ENCODE measurements at regions not wholly inside any gene's neighbourhood (a gene's known extent, or its start where the extent isn't known, plus 50 kb on each side); places are given as distances from the start of the nearest gene placed in this dataset.
"Not testable (repeated sequence)": the region's sequence is repeated elsewhere in the genome, so short reads cannot be mapped to it uniquely, and the experiment has no call there.

DNA sequence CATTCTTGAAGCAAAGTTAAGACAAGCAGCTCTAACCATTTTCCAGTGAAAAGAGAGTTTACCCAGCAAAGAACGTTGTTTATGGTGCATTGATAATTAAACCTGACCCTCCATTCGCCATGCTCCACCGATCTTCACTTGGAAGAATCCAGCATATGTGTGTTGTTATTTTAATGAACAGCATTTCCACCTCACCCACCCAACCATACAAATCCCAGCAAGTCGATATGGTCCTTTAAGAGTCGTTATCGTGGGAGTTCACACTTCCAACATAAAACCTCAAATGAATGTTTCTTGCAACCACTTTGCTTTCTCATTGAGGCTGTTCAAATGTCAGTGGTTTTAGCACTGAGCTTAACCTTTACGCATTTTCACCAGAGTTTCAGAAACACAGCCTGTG lies 147.4 kb upstream of the LDB2 start:
- no peak for DNase-seq

DNA sequence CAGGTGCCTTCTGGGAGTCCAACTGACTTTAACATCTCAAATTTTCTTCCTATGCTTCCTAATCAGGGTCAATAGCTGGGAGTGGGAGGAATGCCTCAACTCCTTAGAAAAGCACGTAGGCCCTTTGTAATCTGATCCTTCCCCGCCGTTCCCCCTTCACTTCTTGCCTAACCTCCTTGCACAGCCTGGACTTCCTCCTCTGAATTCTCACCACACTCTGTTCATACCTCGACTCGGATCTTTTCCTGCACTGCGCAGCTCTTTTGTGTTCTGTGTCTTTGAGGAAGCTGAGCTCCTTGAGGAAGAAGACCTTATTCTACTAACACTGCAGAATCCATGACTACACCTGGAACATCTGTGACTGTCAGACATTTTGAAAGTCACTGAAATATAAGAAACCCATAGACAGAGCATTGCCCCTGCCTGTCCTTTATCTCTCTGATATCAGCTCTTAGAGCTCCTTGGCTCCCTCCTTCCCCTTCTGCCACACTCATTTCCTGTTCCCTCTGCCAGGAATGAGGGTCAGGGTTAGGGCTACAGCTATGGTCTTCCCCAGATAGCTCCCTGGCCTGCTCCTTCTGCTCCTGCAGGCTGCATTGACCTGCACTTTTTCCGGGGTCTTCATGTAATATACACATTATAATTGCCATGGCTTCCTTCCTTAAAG lies 140.2 kb upstream of the LDB2 start:
- DNase-seq: no peak

DNA sequence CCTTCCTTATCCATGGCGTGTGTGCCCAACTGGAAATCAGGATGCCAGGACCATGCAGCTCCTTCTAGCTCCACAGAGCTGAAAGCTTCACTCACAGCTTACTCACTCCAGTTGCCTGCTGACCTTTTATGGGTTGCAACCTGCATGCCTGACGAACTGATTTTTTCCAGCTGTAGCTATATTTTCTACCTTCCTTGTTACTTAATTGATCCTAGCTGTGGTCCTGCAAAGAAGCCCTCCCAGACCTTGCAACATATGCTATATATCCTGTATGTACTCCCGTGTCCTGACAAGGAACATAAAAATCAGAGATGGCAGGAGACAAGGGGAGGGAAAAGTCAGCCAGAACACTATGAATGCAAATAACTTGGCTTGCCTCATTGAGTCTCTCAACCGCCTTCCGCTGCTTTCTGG lies 135.3 kb upstream of the LDB2 start:
- DNase-seq: no peak

DNA sequence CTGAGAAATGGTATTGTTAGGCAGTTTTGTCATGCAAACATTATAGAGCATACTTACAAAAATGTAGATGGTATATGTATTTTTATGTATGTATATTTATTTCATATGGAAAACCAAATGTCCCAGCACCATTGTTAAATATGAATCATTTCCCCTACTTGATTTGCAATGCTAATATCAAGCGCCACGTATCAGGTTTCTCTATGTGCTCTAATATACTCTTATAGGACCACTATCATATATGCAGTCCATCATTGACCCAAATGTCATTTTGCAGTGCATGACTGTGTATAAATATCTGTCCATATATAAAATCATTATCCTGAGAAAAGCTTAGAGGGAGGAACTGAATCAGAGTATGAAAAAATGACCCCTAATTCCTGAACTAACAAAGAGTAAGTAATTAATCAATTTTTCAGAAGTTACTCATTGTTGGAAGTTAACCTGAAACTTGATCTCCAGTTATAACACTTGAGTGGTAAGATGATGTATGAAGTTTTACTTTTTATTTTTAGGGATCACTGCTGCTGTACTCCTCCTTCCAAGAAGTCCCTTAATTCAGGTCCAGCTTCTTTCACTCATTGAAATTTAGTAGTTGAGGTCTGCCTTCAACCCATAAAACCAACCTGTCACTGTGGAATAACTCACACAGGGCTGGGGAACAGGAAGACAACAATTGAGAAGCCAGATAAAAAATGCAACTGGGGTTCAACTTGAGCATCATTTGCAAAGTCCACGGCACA lies 134.8 kb upstream of the LDB2 start:
- DNase-seq: no peak

DNA sequence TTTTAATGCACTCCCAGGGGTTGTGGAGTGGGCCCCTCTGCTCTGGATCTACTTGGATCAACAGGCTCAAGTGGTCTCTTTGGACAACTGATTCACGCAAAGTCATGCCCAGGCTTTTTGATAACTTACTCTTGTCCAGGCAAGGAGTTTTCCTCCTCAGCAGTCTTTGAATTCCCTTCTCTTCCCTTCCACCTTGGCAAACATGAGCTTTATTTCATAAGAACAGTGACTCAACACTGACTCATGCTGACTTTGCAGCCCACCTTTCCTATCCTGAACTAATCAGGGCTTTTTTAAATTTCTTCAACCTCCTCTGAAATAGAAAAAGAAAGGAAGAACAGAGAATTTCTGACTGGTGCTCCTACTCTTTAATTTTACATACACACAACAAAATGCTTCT lies 132.1 kb upstream of the LDB2 start:
- no peak for DNase-seq

DNA sequence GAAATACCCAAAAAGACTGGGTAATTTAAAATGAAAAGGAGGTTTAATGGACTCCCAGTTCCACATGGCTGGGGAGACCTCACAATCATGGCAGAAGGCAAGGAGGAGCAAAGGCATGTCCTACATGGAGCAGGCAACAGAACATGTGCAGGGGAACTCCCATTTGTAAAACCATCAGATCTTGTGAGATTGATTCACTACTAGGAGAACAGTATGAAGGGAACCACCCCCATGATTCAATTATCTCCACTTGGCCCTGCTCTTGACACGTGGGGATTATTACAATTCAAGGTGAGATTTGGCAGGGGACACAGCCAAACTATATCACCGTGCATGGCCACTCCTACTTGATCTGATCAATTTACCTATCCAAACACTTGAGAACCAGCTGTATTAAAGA lies 131.5 kb upstream of the LDB2 start:
- DNase-seq: no peak

DNA sequence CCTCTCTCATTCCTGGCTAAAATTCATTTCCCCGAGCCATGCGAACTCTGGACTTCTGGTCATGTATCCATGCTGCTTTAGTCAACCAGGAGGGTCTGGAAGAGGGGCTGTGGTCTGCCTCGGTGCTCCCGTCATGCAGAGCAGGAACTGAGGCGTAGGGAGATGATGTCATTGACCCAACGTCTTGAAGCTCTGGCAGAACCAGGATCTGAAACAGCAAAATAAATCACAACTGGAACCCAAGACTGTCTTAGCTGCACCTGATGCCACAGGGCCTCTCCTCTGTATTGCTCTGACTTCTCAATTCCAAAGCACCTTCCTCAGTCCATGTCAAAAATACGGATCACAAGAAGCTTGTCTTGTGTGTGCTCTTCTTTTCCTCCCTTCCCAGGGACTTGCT lies 131.0 kb upstream of the LDB2 start:
- no peak for DNase-seq

DNA sequence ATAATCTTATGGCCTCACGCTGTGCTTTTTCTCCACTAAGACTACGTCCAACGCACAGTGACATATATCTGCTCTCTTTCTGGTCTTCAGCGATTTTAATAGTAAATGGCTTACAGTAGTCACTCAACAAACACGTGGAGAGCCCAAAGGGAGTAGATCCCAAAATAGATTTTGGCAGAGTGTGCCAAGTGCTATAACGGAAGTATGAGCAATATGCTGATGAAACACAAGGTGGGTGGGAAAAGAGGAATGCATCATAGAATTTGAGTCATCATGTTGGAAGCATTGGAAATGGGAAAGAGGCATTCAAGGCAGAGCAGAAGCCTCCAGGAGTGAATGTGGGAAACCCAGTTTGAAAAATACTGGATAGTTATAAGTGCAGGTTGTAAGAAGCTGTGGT lies 129.1 kb upstream of the LDB2 start:
- no peak for DNase-seq

DNA sequence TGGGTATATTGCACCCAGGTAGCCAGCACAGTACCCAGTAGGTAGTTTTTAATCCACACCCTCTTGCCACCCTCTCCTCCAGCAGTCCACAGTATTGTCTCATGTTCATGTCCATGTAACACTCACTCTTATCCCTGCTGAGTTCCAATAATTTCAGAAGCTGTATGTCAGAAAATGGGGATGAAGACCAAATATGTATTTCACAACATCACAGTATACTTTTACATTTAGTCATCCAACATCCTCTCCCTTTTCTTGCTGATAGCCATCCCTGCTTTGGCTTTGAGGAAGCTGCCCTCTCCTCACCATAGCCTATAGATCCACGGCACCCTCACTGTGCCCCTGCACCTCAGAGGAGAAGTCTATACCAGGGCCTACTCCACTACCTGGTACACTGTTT lies 126.0 kb upstream of the LDB2 start:
- DNase-seq: no peak

DNA sequence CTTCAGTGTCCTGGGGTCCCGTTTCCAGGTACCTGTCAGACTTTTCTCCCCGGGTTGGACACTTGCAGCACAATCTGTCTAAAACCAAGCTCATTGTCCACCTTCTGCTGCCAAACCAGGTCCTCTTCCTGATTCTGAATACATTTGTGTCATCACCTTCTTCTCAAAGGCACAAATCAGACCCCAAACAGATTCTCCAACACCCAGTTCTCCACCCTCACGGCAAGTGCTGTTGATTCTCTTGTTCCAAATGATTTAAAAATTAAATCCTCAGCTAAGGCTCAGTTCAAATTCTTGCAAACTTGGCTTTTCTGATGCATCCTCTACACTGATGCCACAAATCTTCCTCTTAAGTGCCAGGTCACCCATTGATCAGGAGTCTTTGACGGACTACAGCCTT lies 122.5 kb upstream of the LDB2 start:
- DNase-seq: no peak

DNA sequence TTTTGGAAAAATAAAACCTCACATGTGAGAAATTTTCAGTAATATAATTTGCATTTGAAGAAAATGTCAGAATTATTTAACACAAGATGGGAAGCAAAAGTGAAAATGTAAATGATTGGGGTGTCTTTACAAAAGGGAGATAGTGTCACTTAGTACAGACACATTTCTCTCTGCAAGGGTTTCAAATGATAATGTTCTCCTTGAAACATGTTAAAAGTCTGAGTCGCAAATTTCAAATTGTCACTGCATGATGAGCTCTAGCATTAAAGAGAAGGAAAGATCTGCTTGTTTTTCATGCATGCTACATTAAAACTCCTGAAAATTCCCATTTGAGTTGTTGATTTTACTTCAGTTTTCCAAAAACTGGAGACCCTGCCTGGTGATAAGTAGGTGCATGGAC lies 122.0 kb upstream of the LDB2 start:
- no peak for DNase-seq

DNA sequence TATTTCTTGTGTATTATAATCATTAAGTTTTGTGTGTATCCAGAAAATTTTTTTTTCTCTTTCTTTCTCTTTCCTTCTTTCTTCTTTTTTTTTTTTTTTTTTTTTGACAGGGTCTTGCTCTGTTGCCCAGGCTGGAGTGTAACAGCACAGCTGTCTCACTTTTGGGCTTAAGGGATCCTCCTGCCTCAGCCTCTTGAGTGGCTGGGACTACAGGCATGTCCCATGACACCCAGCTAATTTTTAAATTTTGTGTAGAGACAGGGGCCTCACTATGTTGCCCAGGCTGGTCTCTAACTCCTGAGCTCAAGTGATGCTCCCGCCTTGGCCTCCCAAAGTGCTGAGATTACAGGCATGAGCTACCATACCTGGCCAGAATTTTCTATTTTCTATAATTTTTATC lies 120.2 kb upstream of the LDB2 start:
- DNase-seq: not testable (repeated sequence)

DNA sequence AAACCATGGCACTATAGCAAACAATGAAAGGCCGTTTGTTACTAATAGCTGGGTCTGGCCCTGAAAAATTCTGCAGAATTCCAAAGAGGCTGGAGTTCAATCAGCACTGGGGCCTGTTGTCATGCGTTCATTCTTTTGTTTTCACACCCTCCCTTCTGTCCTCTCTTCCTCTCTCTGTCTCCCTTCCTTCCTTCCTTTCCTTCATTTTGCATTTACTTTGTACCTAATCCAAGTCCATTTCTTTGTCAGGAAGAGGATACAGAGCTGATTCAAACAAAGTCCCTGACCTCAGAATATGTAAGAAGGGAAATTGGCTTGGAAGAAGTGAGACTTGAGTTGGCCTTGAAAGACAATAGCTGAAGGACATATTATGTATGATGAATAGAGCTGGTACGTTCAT lies 119.6 kb upstream of the LDB2 start:
- DNase-seq: no peak

DNA sequence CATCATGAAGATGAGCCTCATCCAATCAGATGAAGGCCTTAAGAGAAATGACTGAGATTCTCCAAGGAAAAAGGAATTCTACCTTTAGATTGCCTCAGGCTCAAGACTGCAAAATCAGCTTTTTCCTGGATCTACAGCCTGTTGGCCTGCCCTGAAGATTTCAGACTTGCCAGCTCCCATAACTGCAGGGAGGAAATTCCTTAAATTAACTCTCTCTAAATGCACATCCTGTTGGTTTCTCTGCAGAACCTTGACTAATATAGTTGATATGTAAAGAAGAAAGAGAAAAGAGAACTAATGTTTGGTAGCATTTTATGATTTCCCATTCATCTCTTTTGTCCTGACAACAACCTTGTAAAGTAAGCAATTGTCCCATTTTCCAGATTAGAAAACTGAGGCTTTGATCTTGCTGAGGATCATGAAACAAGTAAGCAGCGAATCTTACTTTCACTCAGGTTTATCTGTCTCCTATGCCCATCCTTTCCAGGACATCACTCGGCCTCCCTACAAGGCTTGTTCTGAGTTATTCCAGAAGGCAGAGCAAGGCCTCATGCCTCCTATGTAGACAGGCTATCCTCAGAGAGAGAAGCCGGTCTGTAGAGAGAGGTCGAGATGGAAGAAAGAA lies 115.0 kb upstream of the LDB2 start:
- DNase-seq: no peak

DNA sequence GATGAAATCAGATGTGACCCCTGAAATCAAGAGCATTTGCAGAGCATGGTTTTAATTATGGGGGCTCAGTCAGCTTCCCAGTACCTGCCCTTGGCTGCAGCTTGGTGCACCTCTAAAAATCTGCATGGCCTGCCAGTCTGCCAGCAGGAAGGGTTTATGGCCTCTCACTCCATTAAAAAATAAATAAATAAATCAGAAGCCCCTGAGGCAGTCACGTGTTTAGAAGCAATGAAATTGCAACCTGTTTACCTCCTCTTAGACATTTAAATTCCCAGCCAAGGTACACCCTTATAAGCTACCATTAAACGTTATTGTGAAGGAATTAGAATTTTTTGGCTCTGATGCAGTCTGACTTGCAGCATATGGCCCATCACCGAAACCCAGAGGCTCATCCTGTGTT lies 114.0 kb upstream of the LDB2 start:
- DNase-seq: no peak

DNA sequence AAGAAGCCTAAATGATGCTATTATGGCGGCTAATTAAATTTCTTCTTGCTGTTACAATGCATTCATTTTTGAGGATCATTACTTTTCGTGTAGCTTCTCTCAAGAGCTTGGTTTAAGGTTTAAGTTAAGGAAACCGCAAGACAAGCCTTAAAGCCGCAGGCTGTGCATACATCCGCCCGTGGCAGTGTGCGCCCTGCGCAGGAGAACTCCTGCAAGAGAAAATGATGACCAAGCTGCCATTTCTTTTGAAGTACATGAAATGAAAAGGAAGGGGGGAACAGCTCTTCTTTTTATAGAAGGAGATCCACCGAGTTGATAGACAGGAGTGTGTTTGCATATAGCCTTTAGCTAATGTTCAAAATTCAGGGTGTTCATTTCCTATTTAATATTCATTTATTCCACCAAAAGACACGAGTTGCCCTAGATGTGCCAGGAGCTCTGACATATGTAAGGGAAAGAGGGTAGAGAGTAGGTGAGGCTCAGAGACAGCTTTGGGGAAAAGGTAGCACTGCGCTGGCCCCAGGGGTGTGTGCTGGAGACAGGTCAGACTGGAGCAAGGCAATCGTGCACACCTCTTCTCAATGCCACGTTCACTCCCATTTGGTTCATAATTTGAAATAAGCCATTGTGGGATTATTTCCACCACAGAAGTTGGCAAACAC lies 112.1 kb upstream of the LDB2 start:
- no peak for DNase-seq

DNA sequence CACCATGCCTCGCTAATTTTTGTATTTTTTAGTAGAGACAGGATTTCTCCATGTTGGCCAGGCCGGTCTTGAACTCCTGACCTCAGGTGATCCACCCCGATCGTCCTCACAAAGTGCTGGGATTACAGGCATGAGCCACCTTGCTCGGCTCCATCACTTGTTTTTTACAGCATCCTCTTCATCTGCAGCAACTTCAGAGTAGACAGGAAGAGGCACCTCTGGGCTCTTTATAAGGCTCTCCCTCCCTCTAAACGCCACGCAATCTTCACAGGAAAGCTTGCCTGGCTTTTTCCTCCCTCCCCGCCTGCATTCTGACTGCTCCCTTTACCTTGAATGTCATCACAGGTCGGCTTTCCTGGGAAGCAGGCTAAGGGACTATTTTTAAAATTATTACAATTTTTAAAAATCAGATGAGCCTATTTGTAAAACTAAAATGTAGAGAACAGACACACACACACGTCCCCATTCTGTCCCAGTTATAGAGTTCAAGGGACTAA lies 111.5 kb upstream of the LDB2 start:
- DNase-seq: no peak

DNA sequence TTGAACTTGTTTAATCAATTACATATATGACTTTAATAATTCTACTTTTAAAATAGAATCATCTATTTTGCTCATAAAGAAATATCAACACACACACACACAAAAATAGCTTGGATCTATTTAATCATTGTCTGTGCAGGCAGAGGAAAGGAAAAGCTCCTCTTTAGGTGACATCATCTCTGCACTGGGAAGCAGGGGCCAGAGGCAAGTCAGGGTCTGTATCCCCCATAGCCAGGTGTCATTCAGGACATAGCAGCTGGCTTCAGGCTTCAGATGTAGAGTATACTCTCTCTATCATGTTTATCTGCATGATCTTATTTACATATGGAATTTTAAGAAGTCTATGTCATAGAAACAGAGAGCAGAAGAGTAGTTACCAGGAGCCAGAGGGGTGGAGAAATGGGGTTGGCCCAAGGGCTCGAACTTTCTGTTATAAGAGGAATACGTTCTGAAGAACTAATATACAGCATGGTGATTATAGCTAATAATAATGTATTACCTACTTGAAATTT lies 110.4 kb upstream of the LDB2 start:
- no peak for DNase-seq

DNA sequence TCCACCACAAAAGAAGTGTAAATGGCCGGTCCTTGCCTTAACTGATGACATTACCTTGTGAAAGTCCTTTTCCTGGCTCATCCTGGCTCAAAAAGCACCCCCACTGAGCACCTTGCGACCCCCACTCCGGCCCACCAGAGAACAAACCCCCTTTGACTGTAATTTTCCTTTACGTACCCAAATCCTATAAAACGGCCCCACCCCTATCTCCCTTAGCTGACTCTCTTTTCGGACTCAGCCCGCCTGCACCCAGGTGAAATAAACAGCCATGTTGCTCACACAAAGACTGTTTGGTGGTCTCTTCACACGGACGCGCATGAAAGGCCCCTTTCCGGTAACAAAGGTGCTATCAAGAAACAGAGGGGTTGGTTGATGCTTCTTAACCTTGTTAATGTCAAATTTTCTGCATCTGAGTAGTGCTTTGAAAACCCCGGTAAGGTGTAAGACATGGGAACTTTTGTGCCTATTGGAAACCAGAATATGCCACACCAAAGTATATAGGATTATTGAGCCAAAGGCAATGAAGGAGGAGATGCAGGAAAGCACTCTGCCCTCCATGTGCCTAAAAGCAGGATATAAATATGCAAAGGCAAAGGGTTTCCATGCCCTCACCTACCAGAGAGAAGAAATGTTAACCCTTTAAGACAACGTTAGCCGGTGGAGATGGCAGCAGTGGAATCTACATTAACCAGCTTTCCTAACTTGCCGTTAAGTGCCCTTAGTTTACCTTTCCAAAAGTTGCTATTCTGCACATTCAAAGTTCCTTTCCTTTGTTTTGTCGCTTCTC lies 105.4 kb upstream of the LDB2 start:
- DNase-seq: not testable (repeated sequence)

DNA sequence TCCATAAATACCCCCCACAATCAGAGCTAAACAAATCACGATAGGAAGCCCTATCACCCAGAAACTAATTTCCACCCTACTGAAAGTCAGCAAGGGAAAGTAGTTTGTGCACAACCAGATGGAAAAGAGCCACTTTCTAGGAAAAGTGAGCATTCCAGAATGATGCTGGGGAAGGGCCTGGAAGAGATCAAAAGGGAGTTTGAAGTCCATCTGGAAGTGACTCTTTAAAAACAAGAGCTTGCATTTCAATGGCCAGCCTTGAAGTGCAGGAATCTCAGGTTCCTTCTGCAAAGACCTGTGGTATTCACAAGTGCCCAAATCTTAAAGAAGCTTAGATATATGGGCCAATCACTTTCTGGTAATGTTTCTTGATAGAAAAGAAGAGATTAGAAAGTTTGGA lies 97.0 kb upstream of the LDB2 start:
- no peak for DNase-seq

DNA sequence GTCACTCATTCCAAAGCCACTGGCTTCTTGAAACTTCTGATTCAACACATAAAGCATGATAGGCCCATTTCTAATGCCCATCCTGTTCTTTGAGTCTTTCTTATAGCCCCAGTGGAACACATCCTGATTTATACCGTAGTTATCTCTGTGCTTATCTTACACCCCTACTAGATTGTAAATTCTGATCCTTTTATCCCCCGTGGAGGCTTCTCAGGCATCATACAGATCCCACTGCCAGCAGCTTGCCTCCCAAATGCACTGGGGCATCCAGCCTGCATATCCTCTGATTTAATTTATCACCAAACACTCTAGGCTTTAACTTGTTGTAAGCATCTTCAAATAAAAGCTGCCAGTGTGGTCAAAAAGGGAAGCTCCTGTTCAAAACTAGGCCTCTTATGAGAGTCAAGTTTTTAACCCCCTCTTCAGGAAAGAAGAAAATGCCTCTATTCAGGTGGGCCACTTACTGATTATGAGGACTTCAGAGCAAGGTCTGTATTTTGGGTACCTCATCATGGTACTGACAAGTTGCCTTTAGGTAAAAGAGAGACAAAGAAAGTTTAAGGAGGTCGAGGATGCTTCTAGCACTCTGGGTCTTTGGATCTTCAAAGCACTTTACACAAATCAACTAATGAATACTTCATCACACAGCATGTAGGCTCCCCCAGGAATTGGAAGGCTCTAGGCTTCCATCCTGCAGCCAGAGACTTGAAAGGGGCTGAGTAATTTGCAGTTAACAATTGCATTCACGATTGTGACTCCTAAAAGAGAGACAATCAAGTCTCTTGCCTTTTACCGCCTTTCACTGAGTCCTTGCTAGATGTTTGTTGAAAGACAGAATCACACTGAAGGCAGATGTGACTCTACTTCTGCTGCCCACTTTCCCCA lies 95.8 kb upstream of the LDB2 start:
- DNase-seq: no peak
